Adrenal gland (tissue), 5 donors: ENCODE measurements at regions not wholly inside any gene's neighbourhood (a gene's known extent, or its start where the extent isn't known, plus 50 kb on each side); places are given as distances from the start of the nearest gene placed in this dataset.

ENCODE experiments used
- CTCF ChIP-seq, 6 experiments: fragments of 450-650 bp in 4 of 6; fragments of 200-600 bp in 2 of 6; sonication (generic) in 1 of 6; IDR thresholded peaks; 1 replicate in 5 of 6; 2 replicates in 1 of 6; pipeline versions ENCODE4 v1.5.1 to v1.8.0; 2016 to 2021; ENCODE audit warnings: antibody characterized with exemption in 6 of 6, mild to moderate bottlenecking in 2 of 6, moderate library complexity in 1 of 6
- POLR2A ChIP-seq, 2 donors: fragments of 450-650 bp; IDR thresholded peaks; one replicate each; pipeline ENCODE4 v1.6.1; 2017; ENCODE audit warnings: antibody characterized with exemption in 2 of 2, mild to moderate bottlenecking in 2 of 2, moderate library complexity in 1 of 2
- donor health status: DM: no; HTN: no; CAD: no.

GRCh38 chr14:71661441-71661840, 270.8 kb upstream of the RGS6 start:
- no peak for TF ChIP-seq CTCF (IDR thresholded peaks at IDR 0.05)
- no peak for TF ChIP-seq POLR2A (IDR thresholded peaks at IDR 0.05)
